Neural crest cell (in vitro differentiated cells): ENCODE measurements at regions not wholly inside any gene's neighbourhood (a gene's known extent, or its start where the extent isn't known, plus 50 kb on each side); places are given as distances from the start of the nearest gene placed in this dataset.

Experiments
- DNase-seq: peaks from one replicate; pipeline ENCODE4 v3.0.0; 2021; ENCODE audit warnings: low read depth, mixed read lengths, low spot score
- H3K27ac Mint-ChIP-seq: one replicate; pipeline ENCODE4 v1.8.0; 2021; ENCODE audit warnings: mild to moderate bottlenecking, mixed read lengths; ENCODE audit not compliant: unreplicated experiment
- H3K27me3 Mint-ChIP-seq: 2 replicates; pipeline ENCODE4 v1.8.0; 2021; ENCODE audit warnings: low read depth, mild to moderate bottlenecking, mixed read lengths
- H3K36me3 Mint-ChIP-seq: 2 replicates; pipeline ENCODE4 v1.8.0; 2021; ENCODE audit warnings: low read depth, mild to moderate bottlenecking, mixed read lengths
- H3K4me1 Mint-ChIP-seq: 2 replicates; pipeline ENCODE4 v1.8.0; 2021; ENCODE audit warnings: mixed read lengths
- H3K4me3 Mint-ChIP-seq: one replicate; pipeline ENCODE4 v1.8.0; 2021; ENCODE audit warnings: mild to moderate bottlenecking, mixed read lengths
- H3K9me3 Mint-ChIP-seq: 2 replicates; pipeline ENCODE4 v1.8.0; 2021; ENCODE audit warnings: mixed read lengths
- CTCF ChIP-seq: fragments of 200-600 bp; sonication (generic); conservative IDR thresholded peaks from 2 replicates; pipeline ENCODE4 v1.5.0; 2021; ENCODE audit warnings: antibody characterized with exemption, mild to moderate bottlenecking

GRCh38 chr16:9389543-9390207 is 298.2 kb downstream of the HAPSTR1 start:
- TF ChIP-seq CTCF, result no peak
- no peak for DNase-seq
- no peak overlapping the region for H3K4me3 Mint-ChIP-seq
- no peak overlapping the region for H3K27ac Mint-ChIP-seq
- H3K9me3 Mint-ChIP-seq, result peaks cover 10% of the 10 kb centered on the region
- H3K27me3 Mint-ChIP-seq, result peaks cover 32% of the 10 kb centered on the region
- H3K4me1 Mint-ChIP-seq, result peaks cover 8% of the 10 kb centered on the region
- peaks cover 3% of the 10 kb centered on the region for H3K36me3 Mint-ChIP-seq

GRCh38 chr16:9392956-9393355 is 301.5 kb downstream of the HAPSTR1 start:
- Mint-ChIP-seq H3K4me1 (peaks cover 8% of the 10 kb centered on the region), H3K4me3 (no peak overlapping the region), H3K9me3 (peaks cover 9% of the 10 kb centered on the region), H3K27me3 (peaks cover 52% of the 10 kb centered on the region), H3K27ac (peak overlapping the region; percentile 66), H3K36me3 (peaks cover 3% of the 10 kb centered on the region)
- TF ChIP-seq CTCF, result no peak
- DNase-seq, result no peak

GRCh38 chr16:9393591-9393990 is 302.1 kb downstream of the HAPSTR1 start:
- DNase-seq, result no peak
- Mint-ChIP-seq H3K27ac (peak overlapping the region; percentile 92), H3K4me1 (peaks cover 8% of the 10 kb centered on the region), H3K9me3 (peaks cover 6% of the 10 kb centered on the region), H3K36me3 (peaks cover 3% of the 10 kb centered on the region), H3K4me3 (no peak overlapping the region), H3K27me3 (peaks cover 58% of the 10 kb centered on the region)
- no peak for TF ChIP-seq CTCF

GRCh38 chr16:9395958-9396359 is 304.5 kb downstream of the HAPSTR1 start:
- no peak overlapping the region for H3K4me3 Mint-ChIP-seq
- no peaks in the 10 kb centered on the region for H3K36me3 Mint-ChIP-seq
- no peaks in the 10 kb centered on the region for H3K9me3 Mint-ChIP-seq
- peaks cover 63% of the 10 kb centered on the region for H3K27me3 Mint-ChIP-seq
- no peak overlapping the region for H3K27ac Mint-ChIP-seq
- peaks cover 8% of the 10 kb centered on the region for H3K4me1 Mint-ChIP-seq
- DNase-seq, result no peak
- no peak for TF ChIP-seq CTCF

GRCh38 chr16:9399573-9399972 is 308.1 kb downstream of the HAPSTR1 start:
- peaks cover 56% of the 10 kb centered on the region for H3K27me3 Mint-ChIP-seq
- no peaks in the 10 kb centered on the region for H3K9me3 Mint-ChIP-seq
- H3K4me3 Mint-ChIP-seq, result no peak overlapping the region
- H3K27ac Mint-ChIP-seq, result peak overlapping the region; percentile 47
- no peaks in the 10 kb centered on the region for H3K36me3 Mint-ChIP-seq
- no peak for TF ChIP-seq CTCF
- no peaks in the 10 kb centered on the region for H3K4me1 Mint-ChIP-seq
- DNase-seq, result no peak
